T-helper 2 cell (primary cell): ENCODE measurements at regions not wholly inside any gene's neighbourhood (a gene's known extent, or its start where the extent isn't known, plus 50 kb on each side); places are given as distances from the start of the nearest gene placed in this dataset.
"Not testable (repeated sequence)": the region's sequence is repeated elsewhere in the genome, so short reads cannot be mapped to it uniquely, and the experiment has no call there.

Experiments used
- DNase-seq, 5 experiments: peaks; one replicate each; pipeline versions ENCODE4 v3.0.0 to v3.0.0-alpha.2; 2012 to 2022

DNA sequence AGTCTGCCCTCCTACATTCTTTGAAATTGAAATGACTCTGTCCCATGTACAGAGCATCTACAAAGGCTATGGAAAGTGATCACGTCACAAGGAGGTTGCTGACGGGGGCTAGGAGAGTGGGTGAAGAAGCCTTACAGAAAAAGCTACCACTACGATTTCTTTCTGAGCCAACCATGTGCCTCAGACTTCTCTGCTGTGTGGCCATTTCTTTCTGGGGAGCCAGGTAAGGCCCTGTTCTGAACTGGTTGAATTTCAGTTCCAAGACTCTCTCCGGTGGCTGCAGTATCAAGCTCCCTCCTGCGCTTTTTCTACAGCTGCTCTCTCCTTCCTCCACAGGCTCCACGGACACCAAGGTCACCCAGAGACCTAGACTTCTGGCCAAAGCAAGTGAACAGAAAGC lies 112.5 kb upstream of the PRSS1 start:
- DNase-seq, result peak in 2 of 5 experiments; percentile 12 to 45

DNA sequence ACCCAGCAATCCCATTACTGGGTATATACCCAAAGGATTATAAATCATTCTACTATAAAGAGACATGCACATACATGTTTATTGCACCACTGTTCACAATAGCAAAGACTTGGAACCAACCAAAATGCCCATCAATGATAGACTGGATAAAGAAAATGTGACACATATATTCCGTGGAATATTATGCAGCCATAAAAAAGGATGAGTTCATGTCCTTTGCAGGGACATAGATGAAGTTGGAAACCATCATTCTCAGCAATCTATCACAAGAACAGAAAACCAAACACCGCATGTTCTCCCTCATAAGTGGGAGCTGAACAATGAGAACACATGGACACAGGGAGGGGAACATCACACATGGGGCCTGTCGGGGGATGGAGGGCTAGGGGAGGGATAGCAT lies 113.2 kb upstream of the PRSS1 start:
- DNase-seq, result not testable (repeated sequence)

GRCh38 chr7:142632271-142633134 lies 116.8 kb upstream of the PRSS1 start:
- peak in 4 of 5 experiments; percentile 25 to 68 (median 34) for DNase-seq

DNA sequence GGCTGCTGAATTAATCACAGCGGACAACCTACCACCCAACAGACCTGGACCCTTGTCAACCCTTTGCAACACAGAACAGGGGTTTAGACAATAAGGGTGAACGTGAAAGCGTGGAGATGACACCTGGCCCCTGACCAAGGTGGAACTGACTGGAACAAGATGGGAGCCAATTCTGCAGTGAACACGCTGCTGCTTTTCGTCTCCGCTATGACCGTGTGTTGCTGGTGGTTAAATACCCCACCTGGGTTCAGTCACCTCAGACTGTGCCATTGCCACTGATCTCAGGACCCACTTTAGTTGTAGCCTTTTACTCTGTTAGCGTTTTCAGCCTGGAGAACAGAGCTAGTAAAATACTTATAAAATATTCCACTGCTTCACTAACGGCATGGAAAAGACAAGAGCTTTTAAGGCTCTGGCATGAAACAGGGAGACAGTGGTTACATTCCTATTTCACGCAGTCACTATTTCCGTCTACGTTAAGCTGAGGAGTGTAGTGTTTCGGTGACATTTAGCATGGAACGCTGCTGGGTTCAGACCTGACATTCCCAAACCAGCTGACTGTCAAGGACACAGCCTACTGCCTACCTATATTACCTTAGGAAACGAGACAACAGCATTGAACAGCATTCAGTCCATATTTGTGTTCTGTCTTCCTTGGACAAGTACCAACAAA lies 119.5 kb upstream of the PRSS1 start:
- DNase-seq, result no peak

DNA sequence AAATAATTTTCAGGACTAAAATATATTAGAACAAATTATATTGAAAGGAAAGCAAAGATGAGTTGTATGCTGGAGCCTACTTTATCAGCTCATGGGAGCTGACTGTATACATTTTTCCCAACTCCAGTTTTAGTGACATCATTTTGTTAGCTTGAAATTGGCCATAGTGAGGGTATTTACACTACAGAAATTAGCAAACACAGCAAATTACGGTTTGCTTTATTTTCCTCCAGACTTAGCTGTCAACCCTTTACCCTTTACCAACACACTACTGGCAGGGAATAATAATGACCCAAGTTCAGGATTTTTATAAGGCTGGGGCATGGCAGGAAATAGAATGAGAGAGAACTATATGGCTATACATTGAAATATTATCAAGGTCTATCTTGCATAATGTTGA lies 120.3 kb upstream of the PRSS1 start:
- no peak for DNase-seq

GRCh38 chr7:142627223-142627622 lies 122.0 kb upstream of the PRSS1 start:
- DNase-seq, result not testable (repeated sequence)

DNA sequence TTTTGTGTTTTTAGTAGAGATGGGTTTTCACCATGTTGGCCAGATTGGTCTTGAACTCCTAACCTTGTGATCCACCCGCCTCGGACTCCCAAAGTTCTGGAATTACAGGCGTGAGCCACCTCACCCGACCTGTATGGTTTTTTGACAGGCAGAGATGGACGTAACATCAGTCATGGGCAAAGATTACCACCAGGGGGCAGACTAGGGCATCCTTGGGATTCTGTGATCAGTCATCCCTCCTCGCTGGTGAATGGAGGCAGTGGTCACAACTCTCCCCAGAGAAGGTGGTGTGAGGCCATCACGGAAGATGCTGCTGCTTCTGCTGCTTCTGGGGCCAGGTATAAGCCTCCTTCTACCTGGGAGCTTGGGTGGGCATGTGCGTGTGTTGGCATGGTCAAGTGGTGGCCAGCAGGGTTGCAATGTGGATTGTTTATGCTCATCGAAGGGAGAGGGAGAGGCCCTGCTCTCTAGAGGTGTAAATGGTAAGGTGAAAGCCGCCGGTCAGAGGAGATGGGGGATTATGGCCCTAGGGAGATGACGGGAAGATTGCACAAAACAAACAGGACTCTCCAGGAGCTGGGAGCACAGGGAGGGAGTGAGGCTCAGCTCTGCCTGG lies 122.7 kb upstream of the PRSS1 start:
- peak; percentile 19 to 61 (median 49) for DNase-seq

DNA sequence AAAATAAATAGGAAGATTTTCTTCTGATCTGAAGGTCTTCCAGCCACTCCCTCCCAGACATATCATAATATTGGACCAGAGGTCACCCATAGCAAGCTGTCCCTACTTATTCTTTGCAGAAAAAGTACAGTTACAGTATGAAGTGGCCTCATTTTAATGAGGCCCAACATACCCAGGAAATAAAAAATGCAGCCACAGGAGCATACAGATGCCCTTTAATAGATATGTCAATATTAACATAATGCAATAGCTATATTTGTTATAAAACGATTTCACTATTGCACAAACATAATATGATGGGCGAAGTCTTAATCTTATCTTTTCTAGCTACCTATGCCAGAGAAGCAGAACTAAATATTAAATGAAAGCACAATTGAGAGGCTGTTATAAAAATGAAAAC lies 124.1 kb upstream of the PRSS1 start:
- DNase-seq, result not testable (repeated sequence)

GRCh38 chr7:142620402-142620801 lies 128.9 kb upstream of the PRSS1 start:
- DNase-seq, result no peak

- DNase-seq, result no peak
Observed at GRCh38 chr7:142618655-142619351, 130.5 kb upstream of the PRSS1 start.

- DNase-seq, result no peak
Observed at GRCh38 chr7:142616842-142617241, 132.4 kb upstream of the PRSS1 start.

DNA sequence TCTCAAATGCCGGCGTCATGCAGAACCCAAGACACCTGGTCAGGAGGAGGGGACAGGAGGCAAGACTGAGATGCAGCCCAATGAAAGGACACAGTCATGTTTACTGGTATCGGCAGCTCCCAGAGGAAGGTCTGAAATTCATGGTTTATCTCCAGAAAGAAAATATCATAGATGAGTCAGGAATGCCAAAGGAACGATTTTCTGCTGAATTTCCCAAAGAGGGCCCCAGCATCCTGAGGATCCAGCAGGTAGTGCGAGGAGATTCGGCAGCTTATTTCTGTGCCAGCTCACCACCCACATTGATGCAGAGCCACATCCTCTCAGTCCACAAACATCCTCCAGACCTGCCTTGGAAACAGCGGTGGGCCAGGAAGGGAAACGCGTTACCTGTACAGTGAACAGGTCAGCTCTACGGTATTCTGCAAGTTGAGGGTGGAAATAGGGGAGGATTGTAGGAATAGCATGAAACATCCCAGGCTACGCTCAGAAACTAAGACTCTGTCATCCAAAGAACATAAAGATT lies 133.1 kb upstream of the PRSS1 start:
- DNase-seq, result no peak

GRCh38 chr7:142615508-142615907 lies 133.8 kb upstream of the PRSS1 start:
- no peak for DNase-seq

- no peak for DNase-seq
Observed at GRCh38 chr7:142614116-142614515, 135.2 kb upstream of the PRSS1 start.

GRCh38 chr7:142612237-142612881 lies 136.9 kb upstream of the PRSS1 start:
- no peak for DNase-seq

DNA sequence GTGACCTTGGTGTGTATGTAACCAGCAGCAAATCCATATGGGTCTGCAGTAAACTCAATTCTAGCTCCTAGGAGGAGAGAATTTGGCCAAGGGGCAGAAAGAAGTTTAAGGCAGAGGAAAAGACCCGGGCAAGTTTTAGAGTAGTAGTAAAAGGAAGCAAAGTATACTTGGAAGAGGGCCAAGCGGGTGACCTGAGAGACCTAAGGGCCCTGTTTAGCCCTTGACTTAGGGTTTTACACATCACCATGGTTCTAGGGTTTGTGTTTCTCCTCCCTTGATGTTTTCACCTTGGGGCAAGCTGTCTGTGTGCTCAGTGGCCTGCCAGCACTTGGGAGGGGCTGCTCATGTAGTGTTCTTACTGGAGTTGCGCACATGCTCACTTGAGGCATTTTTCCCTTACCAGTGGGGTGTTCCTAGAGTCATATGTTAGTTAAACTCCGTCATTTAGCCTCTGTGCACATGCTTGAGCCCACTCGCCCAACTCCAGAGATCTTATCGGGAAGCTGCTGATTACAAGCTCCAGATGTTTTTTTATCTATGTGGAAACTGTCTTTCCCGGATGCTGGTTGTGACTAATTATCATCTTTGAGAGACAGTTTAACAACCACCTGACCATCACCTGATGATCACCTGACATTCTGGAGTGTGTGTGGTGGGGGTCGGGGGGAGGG lies 137.6 kb upstream of the PRSS1 start:
- DNase-seq, result no peak

- DNase-seq, result no peak
Observed at GRCh38 chr7:142608630-142609428, 140.4 kb upstream of the PRSS1 start.

DNA sequence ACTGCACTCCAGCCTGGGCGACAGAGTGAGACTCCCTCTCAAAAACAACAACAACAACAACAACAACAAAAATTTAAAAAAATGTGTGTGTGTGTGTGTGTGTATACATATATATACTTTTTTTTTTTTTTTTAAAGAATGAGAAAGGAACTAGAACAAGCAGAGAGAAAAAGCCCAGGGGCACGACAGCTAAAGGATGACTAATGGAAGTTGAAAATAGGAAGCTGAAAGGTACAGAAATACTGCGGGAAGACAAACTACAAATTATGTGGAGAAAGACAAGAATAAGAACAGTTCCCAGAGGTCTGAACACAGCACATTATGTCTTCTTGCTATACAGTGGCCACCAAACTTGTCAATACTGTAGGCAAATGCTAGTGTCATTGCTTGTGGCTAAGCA lies 141.9 kb upstream of the PRSS1 start:
- DNase-seq, result no peak

DNA sequence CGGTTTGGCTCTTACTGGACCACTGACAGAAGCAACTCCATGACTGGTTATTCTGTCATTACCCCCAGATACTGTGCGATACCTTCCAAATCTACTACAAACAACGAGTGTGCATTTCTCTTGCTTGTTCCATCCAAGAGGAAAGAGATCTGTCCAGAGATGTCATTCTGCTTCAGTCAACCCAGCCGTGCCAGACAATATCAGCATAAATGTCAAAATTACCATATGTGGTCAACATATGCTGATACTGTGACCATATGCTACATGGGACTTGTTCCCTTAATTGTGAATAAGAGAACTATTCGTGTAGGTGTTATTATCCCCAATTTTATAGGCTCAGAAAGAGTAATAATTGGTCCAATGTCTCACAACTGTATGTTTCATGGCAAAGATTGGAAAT lies 143.2 kb upstream of the PRSS1 start:
- no peak for DNase-seq

DNA sequence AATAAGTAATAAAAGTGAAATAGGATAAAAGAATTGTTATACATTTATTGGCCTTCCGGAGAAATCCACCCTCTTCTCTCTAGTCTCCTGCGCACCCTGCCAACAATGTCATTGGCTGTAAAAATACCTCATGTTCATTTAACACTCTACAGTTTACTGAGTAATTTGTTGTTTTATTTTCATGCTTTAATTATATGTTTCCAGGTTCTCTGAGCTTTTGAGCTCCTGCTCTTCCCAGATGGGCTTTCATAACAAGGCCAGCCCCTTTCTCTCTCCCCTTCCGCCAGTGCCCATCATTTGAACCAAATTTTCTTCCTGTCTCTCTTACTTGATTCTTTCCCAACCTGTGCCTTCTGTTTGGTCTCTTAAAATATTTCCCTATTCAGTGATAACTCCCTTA lies 144.6 kb upstream of the PRSS1 start:
- DNase-seq, result no peak
